BJ (cell line): ENCODE measurements at regions not wholly inside any gene's neighbourhood (a gene's known extent, or its start where the extent isn't known, plus 50 kb on each side); places are given as distances from the start of the nearest gene placed in this dataset.

Source experiments
- CTCF ChIA-PET: fragments of 350-600 bp; formaldehyde crosslinking; extraction: SDS; loops from one replicate; lab custom pipeline; 2021; ENCODE audit warnings: antibody characterized with exemption, inconsistent platforms; lab: Yijun Ruan, JAX
- POLR2A ChIA-PET: fragments of 300-600 bp; sonication (Branson Sonifier 250); formaldehyde crosslinking; extraction: SDS; loops from one replicate; lab custom pipeline; 2021; ENCODE audit warnings: antibody characterized with exemption; lab: Charles Lee
- DNase-seq: peaks from one replicate; pipeline ENCODE4 v3.0.0-alpha.2; 2011; ENCODE audit warnings: low read depth
- H3K27me3 ChIP-seq: 2 replicates; pipeline ENCODE4 v1.6.0; 2011; ENCODE audit warnings: low read length; ENCODE audit not compliant: control insufficient read depth, insufficient read depth
- H3K36me3 ChIP-seq: 2 replicates; pipeline ENCODE4 v1.5.1; 2011; ENCODE audit warnings: low read length; ENCODE audit not compliant: control insufficient read depth, insufficient read depth
- H3K4me3 ChIP-seq: 2 replicates; pipeline ENCODE4 v1.5.1; 2011; ENCODE audit warnings: low read depth, mild to moderate bottlenecking, control low read depth, low read length
- TF ChIP-seq, protein P1 (sequence below): IDR thresholded peaks from 2 replicates; pipeline ENCODE4 v1.5.1; 2011; ENCODE audit warnings: low read depth, mild to moderate bottlenecking, control low read depth, inconsistent platforms, low read length, moderate library complexity; ENCODE audit not compliant: insufficient read depth

DNA sequence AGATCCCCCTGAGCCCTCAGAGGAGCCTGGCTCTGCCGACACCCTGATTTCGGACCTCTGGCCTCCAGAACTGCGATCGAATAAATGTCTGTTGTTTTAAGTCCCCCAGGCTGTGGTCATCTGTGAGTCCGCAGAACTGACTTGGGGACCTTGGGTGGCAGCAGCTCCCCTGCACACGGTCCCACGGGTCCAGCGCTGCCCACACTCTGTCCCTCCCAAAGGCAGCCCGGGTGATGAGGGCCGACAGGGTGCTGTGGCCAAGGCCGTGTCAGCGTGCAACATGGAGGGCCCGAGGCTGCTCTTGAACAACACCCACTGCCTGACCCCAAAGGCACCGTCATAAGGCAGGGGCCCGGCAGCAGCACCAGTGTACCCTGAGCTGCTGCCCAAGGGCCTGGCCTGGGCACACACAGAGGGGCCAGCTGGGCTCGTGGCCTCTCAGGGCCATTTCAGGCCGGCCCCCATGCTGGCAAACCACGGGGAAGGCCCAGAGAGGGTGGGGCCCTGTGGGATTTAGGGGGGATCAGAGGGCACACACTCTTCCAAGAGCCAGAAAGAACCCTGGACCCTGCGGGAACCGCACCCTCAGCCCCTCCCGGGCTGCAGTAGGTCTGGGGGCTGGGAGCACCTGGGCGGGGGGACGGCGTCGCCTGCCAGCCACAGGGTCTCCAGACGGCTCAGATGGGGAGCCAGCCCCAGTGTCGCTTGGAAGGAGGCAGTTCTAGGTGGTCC, 77.1 kb upstream of the PRR5 start:
- no peak for DNase-seq
- Histone ChIP-seq H3K4me3 (no peak overlapping the region), H3K36me3 (no peaks in the 10 kb centered on the region), H3K27me3 (no peaks in the 10 kb centered on the region)
- ChIA-PET CTCF (interaction anchor here (0.7 to 6.2 kb wide), 23 partner anchors 9 to 1236 kb away, joined by 3 to 150 read pairs (median 4); no protein-coding TSS in a partner anchor), POLR2A (no interaction called here)
- TF ChIP-seq, protein P1, sequence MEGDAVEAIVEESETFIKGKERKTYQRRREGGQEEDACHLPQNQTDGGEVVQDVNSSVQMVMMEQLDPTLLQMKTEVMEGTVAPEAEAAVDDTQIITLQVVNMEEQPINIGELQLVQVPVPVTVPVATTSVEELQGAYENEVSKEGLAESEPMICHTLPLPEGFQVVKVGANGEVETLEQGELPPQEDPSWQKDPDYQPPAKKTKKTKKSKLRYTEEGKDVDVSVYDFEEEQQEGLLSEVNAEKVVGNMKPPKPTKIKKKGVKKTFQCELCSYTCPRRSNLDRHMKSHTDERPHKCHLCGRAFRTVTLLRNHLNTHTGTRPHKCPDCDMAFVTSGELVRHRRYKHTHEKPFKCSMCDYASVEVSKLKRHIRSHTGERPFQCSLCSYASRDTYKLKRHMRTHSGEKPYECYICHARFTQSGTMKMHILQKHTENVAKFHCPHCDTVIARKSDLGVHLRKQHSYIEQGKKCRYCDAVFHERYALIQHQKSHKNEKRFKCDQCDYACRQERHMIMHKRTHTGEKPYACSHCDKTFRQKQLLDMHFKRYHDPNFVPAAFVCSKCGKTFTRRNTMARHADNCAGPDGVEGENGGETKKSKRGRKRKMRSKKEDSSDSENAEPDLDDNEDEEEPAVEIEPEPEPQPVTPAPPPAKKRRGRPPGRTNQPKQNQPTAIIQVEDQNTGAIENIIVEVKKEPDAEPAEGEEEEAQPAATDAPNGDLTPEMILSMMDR: no peak

DNA sequence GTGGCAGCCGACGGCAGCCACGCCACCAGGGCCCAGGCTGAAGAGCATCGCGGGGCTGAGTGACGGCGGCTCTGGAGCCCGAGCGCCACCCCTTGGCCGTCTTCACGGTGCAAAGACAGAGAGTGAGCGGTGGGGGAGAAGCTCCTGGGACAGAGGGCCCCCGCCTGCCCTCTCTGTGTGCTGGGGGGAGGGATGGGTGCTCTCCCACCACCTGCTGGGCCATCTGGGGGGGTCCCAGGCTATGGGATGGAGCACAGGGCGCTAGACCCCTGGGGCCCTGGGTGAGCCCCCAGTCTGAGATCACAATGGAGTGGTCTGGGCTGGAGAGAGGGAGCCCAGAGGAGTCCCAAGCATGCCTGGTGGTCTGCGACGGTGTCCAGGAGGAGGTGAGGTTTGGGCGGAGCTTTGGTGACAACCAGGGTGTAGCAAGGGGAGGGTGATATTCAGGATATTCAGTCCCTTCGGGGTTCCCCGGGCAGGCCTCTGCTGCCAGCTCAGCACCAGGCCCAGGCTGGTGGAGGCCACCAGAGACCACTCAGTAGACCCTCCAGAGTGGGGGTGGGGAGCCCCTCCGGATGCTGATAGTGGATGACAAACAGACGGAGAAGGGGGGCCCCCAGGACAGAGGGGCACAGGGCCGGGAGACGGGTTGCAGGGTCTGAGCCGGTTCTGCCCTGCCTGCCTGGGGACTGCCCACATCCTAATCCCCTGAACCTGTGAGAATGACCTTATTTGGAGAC, 78.1 kb upstream of the PRR5 start:
- POLR2A ChIA-PET: no interaction called here

DNA sequence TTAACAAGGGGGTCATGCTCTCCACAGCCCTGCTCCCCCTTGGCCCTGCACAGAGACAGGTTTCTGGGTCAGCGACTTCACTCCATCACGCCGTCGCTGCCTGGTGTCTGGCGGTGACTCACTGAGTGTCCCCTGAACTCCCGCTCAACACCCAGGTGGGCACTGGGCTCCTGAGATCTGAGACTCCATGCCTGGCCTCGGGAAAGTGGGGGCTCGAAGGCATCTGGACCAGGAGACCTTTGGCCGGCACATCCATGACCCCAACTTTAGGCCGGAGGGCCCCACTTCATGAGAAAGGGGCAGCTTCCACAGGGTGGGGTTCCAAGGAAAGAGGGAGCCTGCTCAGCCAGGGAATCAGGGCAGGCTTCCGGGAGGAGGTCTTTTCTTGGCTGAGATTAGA, 79.3 kb upstream of the PRR5 start:
- POLR2A ChIA-PET: no interaction called here
- DNase-seq: no peak
- CTCF ChIA-PET: interaction anchor here (0.9 to 6.2 kb wide), 2 partner anchors 541 to 630 kb away, joined by 3 to 150 read pairs; no protein-coding TSS in a partner anchor
- TF ChIP-seq, protein P1: no peak
- no peak overlapping the region for H3K4me3 ChIP-seq
- no peaks in the 10 kb centered on the region for H3K27me3 ChIP-seq
- no peaks in the 10 kb centered on the region for H3K36me3 ChIP-seq

More for the DNA sequence above, 78.1 kb upstream of the PRR5 start:
- DNase-seq: no peak
- no peaks in the 10 kb centered on the region for H3K36me3 ChIP-seq
- TF ChIP-seq, protein P1: peak; percentile 50
- no peak overlapping the region for H3K4me3 ChIP-seq
- CTCF ChIA-PET: interaction anchor here (0.7 to 6.2 kb wide), 11 partner anchors 10 to 678 kb away, joined by 3 to 150 read pairs (median 6); no protein-coding TSS in a partner anchor
- no peaks in the 10 kb centered on the region for H3K27me3 ChIP-seq

DNA sequence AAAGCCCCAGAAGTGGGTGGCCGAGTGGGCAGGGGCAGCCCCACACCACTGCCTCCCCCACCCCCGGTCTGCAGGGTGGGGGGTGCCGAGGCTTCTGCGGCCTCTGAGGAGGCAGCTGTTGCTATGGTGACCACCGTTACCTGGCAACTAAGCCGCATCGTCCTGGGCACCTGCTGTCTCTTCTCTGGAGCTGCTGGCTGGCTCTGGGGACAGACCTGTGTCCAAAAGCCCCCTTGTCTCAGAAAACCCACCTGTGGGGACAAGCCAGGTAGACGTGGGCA, 79.9 kb upstream of the PRR5 start:
- Histone ChIP-seq H3K4me3 (no peak overlapping the region), H3K36me3 (no peaks in the 10 kb centered on the region), H3K27me3 (no peaks in the 10 kb centered on the region)
- ChIA-PET POLR2A (no interaction called here), CTCF (interaction anchor here (0.8 to 6.2 kb wide), 2 partner anchors 22 to 630 kb away, joined by 4 to 150 read pairs; no protein-coding TSS in a partner anchor)
- TF ChIP-seq, protein P1: no peak
- no peak for DNase-seq
